Spleen (tissue), 7 donors: ENCODE measurements at regions not wholly inside any gene's neighbourhood (a gene's known extent, or its start where the extent isn't known, plus 50 kb on each side); places are given as distances from the start of the nearest gene placed in this dataset.

ENCODE experiments used
- CTCF ChIP-seq, 11 experiments: fragments of 200-600 bp in 7 of 11; fragments of 450-650 bp in 4 of 11; sonication (generic) in 4 of 11; IDR thresholded peaks in 8 of 11; conservative IDR thresholded peaks in 3 of 11; 1 replicate in 7 of 11; 2 replicates in 4 of 11; pipeline versions ENCODE4 v1.4.0 to v1.8.0; 2016 to 2021; ENCODE audit warnings: antibody characterized with exemption in 11 of 11, inconsistent platforms in 4 of 11, mild to moderate bottlenecking in 1 of 11
- POLR2A ChIP-seq, 3 donors: fragments of 450-650 bp; IDR thresholded peaks; one replicate each; pipeline ENCODE4 v1.5.1; 2017; ENCODE audit warnings: antibody characterized with exemption in 3 of 3, mild to moderate bottlenecking in 1 of 3
- POLR2AphosphoS5 ChIP-seq, 3 donors: sonication (generic); formaldehyde crosslinking; IDR thresholded peaks; one replicate each; pipeline ENCODE4 v1.5.1; 2017; ENCODE audit warnings: antibody characterized with exemption in 3 of 3
- donor health status: DM: no; HTN: no; CAD: no; lungs with moderate emphysema.
- donor health status: DM: no; HTN: no; CAD: no.
- donor health status: DM: no; HTN: no; CAD: no.

GRCh38 chr3:14312375-14312774, 90.0 kb upstream of the SLC6A6 start:
- TF ChIP-seq POLR2A (IDR thresholded peaks at IDR 0.05) (no peak), CTCF (IDR thresholded peaks at IDR 0.05 in 8 of 11, conservative IDR thresholded peaks at IDR 0.05 in 3 of 11) (no peak), POLR2AphosphoS5 (IDR thresholded peaks at IDR 0.05) (no peak)
